Activated CD4-positive, alpha-beta T cell treated with anti-CD3 and anti-CD28 coated beads, Interleukin-2, Interleukin-6, amounts not matched to agents 100 ng/mL and 50 ng/mL, durations not matched to agents 16 hours and 8 hours (primary cell): ENCODE measurements at regions not wholly inside any gene's neighbourhood (a gene's known extent, or its start where the extent isn't known, plus 50 kb on each side); places are given as distances from the start of the nearest gene placed in this dataset.

Source experiments
- DNase-seq: peaks from one replicate; pipeline ENCODE4 v3.0.0-alpha.2; 2020

GRCh38 chr11:80163441-80163840 lies 722.6 kb upstream of the TENM4 start:
- DNase-seq, result no peak

DNA sequence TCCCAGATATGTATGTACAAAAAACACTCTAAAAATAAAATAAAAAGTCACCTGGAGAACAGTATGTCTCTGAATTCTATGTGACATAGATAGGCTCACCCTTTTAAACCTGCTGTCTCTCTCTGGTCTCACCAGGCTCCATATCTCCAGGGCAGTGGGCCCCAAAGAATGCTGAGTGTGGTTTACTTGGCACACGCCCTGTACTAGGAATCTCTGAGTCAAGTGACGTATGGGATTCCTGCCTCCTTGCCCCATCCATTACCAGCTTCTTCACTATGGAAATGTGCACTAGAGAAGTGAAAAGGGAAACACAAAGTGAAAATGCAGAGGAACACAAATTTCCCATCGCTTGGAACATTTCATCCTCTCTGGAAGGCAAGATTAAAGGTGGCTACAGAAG lies 722.2 kb upstream of the TENM4 start:
- no peak for DNase-seq

DNA sequence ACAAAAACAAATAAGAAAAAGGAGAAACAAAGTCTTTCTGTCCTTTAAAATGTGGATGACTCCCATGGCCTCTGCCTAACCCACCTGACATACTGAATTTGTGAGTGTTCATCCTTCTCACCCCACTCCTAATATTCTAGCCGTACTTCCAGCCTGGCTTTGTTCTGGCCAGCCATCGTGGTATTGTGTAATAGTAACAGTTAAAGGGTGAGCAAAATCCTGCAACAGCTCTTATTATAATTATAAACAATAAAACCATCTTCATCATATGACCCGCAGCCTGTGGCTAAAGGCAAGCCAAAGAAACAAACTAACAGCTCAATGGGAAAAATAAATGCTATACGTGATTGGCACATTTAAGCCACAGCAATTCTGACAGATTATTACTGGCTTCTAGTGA lies 721.6 kb upstream of the TENM4 start:
- DNase-seq, result no peak

DNA sequence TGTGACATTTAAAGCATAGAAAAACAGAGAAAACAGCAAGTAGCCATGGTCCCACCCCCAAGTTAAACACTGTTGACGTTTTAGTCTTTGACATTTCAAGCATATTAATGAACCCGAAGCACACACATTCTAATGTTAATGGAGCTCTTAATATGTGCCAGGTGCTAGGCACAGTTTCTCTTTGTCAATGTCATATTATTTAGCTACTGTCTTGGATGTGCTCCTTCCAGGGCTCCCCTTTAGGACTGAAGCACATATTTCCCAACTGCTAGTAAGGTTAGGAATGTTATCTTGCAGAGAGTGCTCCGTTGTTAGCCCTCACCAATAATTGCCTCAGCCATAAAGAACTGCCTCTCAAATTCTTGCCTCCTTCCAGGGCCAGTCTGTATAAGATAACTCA lies 716.6 kb upstream of the TENM4 start:
- DNase-seq, result no peak

- DNase-seq, result no peak
Observed at GRCh38 chr11:80156062-80156461, 715.2 kb upstream of the TENM4 start.

- peak; percentile 10 for DNase-seq
Observed at GRCh38 chr11:80155412-80156017, 714.7 kb upstream of the TENM4 start.

DNA sequence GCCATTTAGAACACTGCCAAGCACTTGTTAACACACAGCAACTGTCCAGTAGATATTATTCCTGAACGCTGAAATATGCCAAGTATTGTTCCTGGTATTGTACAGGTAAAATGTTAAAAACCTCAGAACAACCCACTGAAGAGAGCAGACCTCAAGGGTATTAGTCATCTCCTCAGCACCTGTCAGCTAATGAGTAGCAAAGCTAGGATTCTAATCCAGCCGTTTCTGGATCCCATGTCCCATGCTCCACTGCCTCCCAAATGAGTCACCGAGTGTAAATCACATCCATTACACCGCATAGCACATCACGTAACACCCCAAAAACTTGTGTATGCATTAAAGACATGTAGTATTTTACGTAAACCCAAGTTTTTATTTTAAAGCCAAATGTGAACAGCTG lies 705.4 kb upstream of the TENM4 start:
- no peak for DNase-seq

DNA sequence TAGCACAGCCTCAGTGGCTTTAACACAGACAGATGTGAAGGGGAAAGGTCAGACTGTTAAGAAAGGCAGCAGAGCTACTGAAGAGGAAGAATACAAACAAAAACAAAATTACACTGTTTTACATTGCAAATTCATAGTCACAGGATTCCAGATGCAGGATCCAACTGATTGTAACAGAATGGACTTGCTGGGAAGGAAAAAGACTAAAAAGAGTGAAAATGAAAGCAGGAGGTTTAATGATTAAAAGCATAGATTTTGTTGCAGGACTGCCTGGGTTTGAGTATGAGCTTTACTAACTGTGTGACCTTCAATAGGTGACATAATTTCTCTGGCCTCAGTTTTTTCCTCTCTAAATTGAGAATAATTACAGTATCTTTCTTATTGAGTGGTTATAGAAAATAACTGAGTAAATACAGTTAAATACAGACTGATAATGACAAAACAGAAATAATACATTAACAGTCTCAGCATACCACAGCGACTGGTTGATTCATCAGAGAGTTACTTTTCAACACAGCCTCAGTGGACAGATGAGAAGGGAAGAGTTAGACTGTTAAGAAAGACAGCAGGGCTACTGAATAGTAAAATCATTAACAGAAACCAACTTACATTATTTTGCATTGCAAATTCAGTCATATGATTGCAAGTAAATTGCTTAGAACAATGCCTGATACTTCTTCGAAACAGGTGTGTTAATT lies 704.2 kb upstream of the TENM4 start:
- DNase-seq, result no peak

GRCh38 chr11:80136991-80137390 lies 696.2 kb upstream of the TENM4 start:
- no peak for DNase-seq

GRCh38 chr11:80129396-80129795 lies 688.6 kb upstream of the TENM4 start:
- no peak for DNase-seq

GRCh38 chr11:80122211-80122610 lies 681.4 kb upstream of the TENM4 start:
- no peak for DNase-seq

- DNase-seq, result no peak
Observed at GRCh38 chr11:80118073-80118472, 677.2 kb upstream of the TENM4 start.

DNA sequence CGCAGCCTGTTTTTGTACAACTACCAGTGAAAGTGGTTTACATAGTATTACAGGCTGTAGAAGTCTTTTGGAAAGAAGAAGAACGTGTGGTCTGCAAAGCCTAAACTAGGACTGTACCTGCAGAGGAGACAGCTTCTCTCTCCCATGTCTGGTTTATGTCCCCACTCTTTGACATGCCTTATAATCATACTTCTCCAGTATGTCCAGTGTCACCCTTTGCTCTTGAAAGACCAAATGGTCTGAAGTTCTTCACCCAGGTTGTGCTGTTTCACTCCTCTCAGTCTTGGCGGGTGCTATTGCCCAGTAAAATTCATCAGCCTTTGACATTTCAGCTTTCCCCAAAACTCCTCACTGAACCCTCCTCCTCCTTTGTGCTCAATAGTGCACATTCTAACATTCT lies 676.0 kb upstream of the TENM4 start:
- no peak for DNase-seq

- no peak for DNase-seq
Observed at GRCh38 chr11:80109652-80110051, 668.8 kb upstream of the TENM4 start.

DNA sequence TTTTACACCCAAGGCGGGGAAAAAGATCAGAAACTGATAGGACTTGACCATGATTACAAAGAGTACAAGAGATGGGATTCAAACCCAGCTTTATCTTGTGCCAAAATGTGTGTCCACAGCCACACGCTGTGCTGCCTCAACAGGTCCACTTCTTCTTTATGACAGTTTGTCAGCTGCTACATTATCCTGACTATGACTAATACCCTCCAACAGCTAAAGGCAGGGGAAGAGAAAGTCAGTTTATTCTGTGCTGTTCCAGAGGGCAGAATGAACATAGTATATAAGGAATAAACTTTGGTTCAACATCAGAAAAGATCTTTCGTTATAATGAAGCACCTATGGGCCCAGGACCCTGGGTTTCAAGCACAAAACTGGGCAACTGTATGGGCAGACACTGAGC lies 668.2 kb upstream of the TENM4 start:
- DNase-seq, result no peak

DNA sequence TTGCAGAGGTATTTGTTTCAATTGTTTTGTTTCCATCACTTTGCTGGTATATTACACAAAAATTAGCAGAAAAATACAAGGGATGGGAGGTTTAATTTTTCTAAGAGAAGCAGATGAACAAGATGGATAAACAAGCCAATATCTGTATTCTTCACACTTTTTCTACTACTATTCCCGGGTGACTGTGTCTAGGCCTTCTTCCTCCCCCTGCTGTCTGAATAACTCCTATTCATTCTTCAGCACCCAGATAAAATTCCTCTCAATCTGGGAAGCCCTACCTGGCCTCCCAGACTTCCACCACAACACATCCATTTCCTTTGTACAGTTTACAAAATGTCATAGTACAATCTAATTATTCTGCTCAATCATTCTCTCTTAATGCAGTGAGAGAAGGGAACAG lies 666.6 kb upstream of the TENM4 start:
- no peak for DNase-seq

DNA sequence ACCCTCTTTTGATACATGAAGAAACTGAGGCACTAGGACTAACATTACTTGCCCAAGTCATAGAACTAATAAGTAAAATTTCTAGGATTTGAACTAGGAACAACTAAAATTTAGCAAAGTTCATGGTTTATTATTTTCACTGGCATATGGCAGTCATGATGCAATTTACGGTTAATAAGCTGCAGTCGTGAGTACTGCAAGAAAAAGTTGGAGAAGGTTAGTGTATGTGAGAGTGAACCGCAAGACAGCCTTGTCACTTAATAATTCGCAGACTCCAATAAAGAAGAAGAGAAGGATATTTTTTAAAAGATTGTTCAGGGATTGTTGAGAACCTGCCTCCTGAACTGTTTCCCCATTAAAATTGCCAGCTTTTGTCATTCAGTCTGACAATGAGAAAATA lies 663.4 kb upstream of the TENM4 start:
- DNase-seq, result no peak

DNA sequence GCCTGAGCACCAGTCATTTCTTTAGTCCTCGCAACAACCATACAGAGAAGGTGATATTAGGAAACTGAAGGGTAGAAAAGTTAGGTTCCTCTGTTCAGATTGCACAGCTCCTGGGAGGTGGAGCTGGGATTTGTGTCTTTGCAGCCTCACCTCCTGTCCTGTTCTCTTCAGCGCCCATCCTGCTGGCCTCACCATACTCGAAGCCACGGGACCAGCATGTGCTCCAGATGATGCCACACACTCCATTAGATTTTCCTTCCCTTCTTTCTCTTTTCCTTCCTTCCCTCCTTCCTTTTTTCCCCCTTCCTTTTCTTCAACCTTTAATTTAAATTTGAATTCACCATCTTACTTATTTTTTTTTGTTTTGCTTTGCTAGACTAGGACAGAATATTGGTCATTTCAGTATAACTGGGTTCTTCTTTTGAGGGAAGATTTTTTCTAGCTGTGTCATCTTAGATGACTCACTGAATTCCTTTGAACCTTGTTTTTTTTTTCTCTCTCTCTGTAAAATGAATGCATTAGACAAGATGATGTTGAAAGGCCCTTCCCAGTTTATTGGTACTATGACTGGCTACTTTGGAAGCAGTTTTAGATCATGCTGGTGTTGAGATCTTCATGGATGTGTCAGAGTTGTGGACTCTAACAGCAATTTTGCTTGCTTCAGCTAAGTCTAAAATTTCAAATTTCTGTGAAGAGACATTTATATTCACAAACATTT lies 662.5 kb upstream of the TENM4 start:
- no peak for DNase-seq

DNA sequence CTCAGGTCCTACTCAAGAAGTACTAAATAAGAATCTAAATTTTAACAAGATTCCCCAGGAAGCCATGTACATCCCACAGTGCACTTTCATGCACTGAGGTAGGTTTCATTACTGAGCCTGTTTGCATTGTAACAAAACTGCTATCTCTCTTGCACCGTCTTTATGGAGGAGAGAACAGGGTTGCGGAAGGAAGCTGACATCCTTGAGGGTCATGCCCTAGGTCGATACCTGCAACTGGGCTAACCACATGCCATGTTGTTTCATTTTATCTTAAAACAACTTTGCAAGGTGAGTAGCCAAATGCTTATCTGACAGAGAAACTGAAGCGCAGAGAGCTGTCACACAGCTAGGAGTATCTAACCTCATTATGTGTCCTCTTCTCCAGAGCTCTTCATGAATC lies 656.3 kb upstream of the TENM4 start:
- DNase-seq, result no peak

- no peak for DNase-seq
Observed at GRCh38 chr11:80096736-80097135, 655.9 kb upstream of the TENM4 start.

GRCh38 chr11:80086496-80087055 lies 645.7 kb upstream of the TENM4 start:
- no peak for DNase-seq

- DNase-seq, result no peak
Observed at GRCh38 chr11:80085563-80085962, 644.7 kb upstream of the TENM4 start.

- no peak for DNase-seq
Observed at GRCh38 chr11:80084608-80085007, 643.8 kb upstream of the TENM4 start.

- DNase-seq, result no peak
Observed at GRCh38 chr11:80083531-80083951, 642.7 kb upstream of the TENM4 start.
